Osteoblast (primary cell): ENCODE measurements at regions not wholly inside any gene's neighbourhood (a gene's known extent, or its start where the extent isn't known, plus 50 kb on each side); places are given as distances from the start of the nearest gene placed in this dataset.

ENCODE experiments used
- DNase-seq: peaks from one replicate; pipeline ENCODE4 v3.0.0; 2011; ENCODE audit warnings: low spot score, mixed read lengths; ENCODE audit not compliant: insufficient read length; ENCODE audit errors: missing footprints
- H2AFZ ChIP-seq: 2 replicates; pipeline ENCODE4 v1.6.0; 2011; ENCODE audit warnings: mild to moderate bottlenecking, low read length
- H3K27ac ChIP-seq: 2 replicates; pipeline ENCODE4 v1.5.1; 2011; ENCODE audit warnings: mild to moderate bottlenecking, low read depth, low read length, moderate library complexity
- H3K27me3 ChIP-seq: 2 replicates; pipeline ENCODE4 v1.6.0; 2012; ENCODE audit warnings: mild to moderate bottlenecking, control low read depth, inconsistent platforms, low read length, moderate library complexity; ENCODE audit not compliant: insufficient read depth
- H3K36me3 ChIP-seq: 2 replicates; pipeline ENCODE4 v1.5.1; 2011; ENCODE audit warnings: mild to moderate bottlenecking, low read length, control low read depth, moderate library complexity; ENCODE audit not compliant: insufficient read depth
- H3K4me1 ChIP-seq: 2 replicates; pipeline ENCODE4 v1.5.1; 2011; ENCODE audit warnings: mild to moderate bottlenecking, low read length, control low read depth, moderate library complexity; ENCODE audit not compliant: insufficient read depth
- H3K4me2 ChIP-seq: 2 replicates; pipeline ENCODE4 v1.6.0; 2011; ENCODE audit warnings: mild to moderate bottlenecking, low read length; ENCODE audit not compliant: insufficient read depth
- H3K4me3 ChIP-seq: fragments of 200-600 bp; sonication (generic); 3 replicates; pipeline ENCODE4 v1.5.1; 2012; ENCODE audit warnings: mild to moderate bottlenecking, low read length, inconsistent platforms; ENCODE audit not compliant: insufficient read depth
- H3K79me2 ChIP-seq: 2 replicates; pipeline ENCODE4 v1.6.0; 2012; ENCODE audit warnings: mild to moderate bottlenecking, low read length, control low read depth, inconsistent platforms; ENCODE audit not compliant: insufficient read depth
- H3K9me3 ChIP-seq: 2 replicates; pipeline ENCODE4 v1.5.1; 2011; ENCODE audit warnings: low read depth, low read length, control low read depth
- H4K20me1 ChIP-seq: 2 replicates; pipeline ENCODE4 v1.6.0; 2012; ENCODE audit warnings: mild to moderate bottlenecking, low read length, control low read depth; ENCODE audit not compliant: insufficient read depth
- TF ChIP-seq, protein P1 (sequence below): IDR thresholded peaks from 2 replicates; pipeline ENCODE4 v1.5.1; 2011; ENCODE audit warnings: mild to moderate bottlenecking, low read depth, low read length, moderate library complexity; ENCODE audit errors: extremely low read depth

- no peaks in the 10 kb centered on the region for H3K4me1 ChIP-seq
- H3K27me3 ChIP-seq = no peaks in the 10 kb centered on the region
- H2AFZ ChIP-seq = no peak overlapping the region
- TF ChIP-seq, protein P1, sequence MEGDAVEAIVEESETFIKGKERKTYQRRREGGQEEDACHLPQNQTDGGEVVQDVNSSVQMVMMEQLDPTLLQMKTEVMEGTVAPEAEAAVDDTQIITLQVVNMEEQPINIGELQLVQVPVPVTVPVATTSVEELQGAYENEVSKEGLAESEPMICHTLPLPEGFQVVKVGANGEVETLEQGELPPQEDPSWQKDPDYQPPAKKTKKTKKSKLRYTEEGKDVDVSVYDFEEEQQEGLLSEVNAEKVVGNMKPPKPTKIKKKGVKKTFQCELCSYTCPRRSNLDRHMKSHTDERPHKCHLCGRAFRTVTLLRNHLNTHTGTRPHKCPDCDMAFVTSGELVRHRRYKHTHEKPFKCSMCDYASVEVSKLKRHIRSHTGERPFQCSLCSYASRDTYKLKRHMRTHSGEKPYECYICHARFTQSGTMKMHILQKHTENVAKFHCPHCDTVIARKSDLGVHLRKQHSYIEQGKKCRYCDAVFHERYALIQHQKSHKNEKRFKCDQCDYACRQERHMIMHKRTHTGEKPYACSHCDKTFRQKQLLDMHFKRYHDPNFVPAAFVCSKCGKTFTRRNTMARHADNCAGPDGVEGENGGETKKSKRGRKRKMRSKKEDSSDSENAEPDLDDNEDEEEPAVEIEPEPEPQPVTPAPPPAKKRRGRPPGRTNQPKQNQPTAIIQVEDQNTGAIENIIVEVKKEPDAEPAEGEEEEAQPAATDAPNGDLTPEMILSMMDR = no peak
- no peak overlapping the region for H3K4me2 ChIP-seq
- H3K79me2 ChIP-seq = no peaks in the 10 kb centered on the region
- H3K27ac ChIP-seq = no peak overlapping the region
- H3K9me3 ChIP-seq = no peaks in the 10 kb centered on the region
- H4K20me1 ChIP-seq = no peaks in the 10 kb centered on the region
- DNase-seq = no peak
- H3K36me3 ChIP-seq = no peaks in the 10 kb centered on the region
- no peak overlapping the region for H3K4me3 ChIP-seq
Observed at GRCh38 chr9:73714294-73714693, 562.6 kb downstream of the ANXA1 start.

GRCh38 chr9:73715591-73715990 lies 563.9 kb downstream of the ANXA1 start:
- Histone ChIP-seq H3K4me2 (no peak overlapping the region), H4K20me1 (no peaks in the 10 kb centered on the region), H3K79me2 (no peaks in the 10 kb centered on the region), H3K9me3 (no peaks in the 10 kb centered on the region), H2AFZ (no peak overlapping the region), H3K36me3 (no peaks in the 10 kb centered on the region), H3K4me3 (no peak overlapping the region), H3K27me3 (no peaks in the 10 kb centered on the region), H3K4me1 (no peaks in the 10 kb centered on the region), H3K27ac (no peak overlapping the region)
- DNase-seq = no peak
- TF ChIP-seq, protein P1 = no peak

DNA sequence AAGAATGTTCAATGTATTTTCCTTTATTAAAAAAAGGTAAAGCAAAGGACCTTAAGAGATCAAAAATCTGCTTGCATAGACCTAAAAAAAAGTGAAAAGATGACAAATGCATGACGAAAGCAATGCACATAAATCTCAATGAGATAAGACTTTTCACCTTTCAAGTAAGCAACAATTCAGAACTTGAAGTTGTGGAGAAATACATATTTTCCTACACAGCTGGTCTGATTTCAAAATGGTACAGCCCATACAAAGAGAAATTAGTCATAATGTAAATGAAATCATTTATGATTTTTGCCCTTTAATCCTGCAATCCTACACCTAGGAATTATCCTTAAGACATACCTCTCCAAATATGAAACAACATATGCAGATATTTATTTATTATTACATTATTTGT lies 568.0 kb downstream of the ANXA1 start:
- Histone ChIP-seq H3K79me2 (no peaks in the 10 kb centered on the region), H3K4me2 (no peak overlapping the region), H3K27me3 (no peaks in the 10 kb centered on the region), H4K20me1 (no peaks in the 10 kb centered on the region), H2AFZ (no peak overlapping the region), H3K4me3 (no peak overlapping the region), H3K27ac (no peak overlapping the region), H3K9me3 (no peaks in the 10 kb centered on the region), H3K36me3 (no peaks in the 10 kb centered on the region), H3K4me1 (no peaks in the 10 kb centered on the region)
- TF ChIP-seq, protein P1 = no peak
- no peak for DNase-seq

- no peak overlapping the region for H2AFZ ChIP-seq
- H3K4me2 ChIP-seq = no peak overlapping the region
- no peaks in the 10 kb centered on the region for H3K36me3 ChIP-seq
- H3K4me1 ChIP-seq = no peaks in the 10 kb centered on the region
- H3K27me3 ChIP-seq = no peaks in the 10 kb centered on the region
- TF ChIP-seq, protein P1 = no peak
- H3K4me3 ChIP-seq = no peak overlapping the region
- no peaks in the 10 kb centered on the region for H3K79me2 ChIP-seq
- no peak for DNase-seq
- H4K20me1 ChIP-seq = no peaks in the 10 kb centered on the region
- no peak overlapping the region for H3K27ac ChIP-seq
- H3K9me3 ChIP-seq = no peaks in the 10 kb centered on the region
Observed at GRCh38 chr9:73720601-73721000, 568.9 kb downstream of the ANXA1 start.
